CD4-positive, alpha-beta T cell treated with Interferon alpha-2 for 1 hour (primary cell): ENCODE measurements at regions not wholly inside any gene's neighbourhood (a gene's known extent, or its start where the extent isn't known, plus 50 kb on each side); places are given as distances from the start of the nearest gene placed in this dataset.
"Not testable (repeated sequence)": the region's sequence is repeated elsewhere in the genome, so short reads cannot be mapped to it uniquely, and the experiment has no call there.

ENCODE experiments used
- DNase-seq, 2 donors: peaks; one replicate each; pipeline ENCODE4 v3.0.0-alpha.2; 2020 to 2022

- no peak for DNase-seq
Measured at GRCh38 chr5:167286891-167287290, 1004.6 kb upstream of the WWC1 start.

GRCh38 chr5:167290478-167290877 lies 1001.0 kb upstream of the WWC1 start:
- no peak for DNase-seq

- DNase-seq: no peak
Measured at GRCh38 chr5:167294882-167295680, 996.4 kb upstream of the WWC1 start.

- DNase-seq: no peak
Measured at GRCh38 chr5:167295681-167296005, 995.8 kb upstream of the WWC1 start.

GRCh38 chr5:167296066-167296465 lies 995.4 kb upstream of the WWC1 start:
- DNase-seq: no peak

- DNase-seq: no peak
Measured at GRCh38 chr5:167296661-167297060, 994.8 kb upstream of the WWC1 start.

- not testable (repeated sequence) for DNase-seq
Measured at GRCh38 chr5:167299861-167300260, 991.6 kb upstream of the WWC1 start.

GRCh38 chr5:167303582-167303981 lies 987.9 kb upstream of the WWC1 start:
- no peak for DNase-seq

GRCh38 chr5:167304834-167305469 lies 986.5 kb upstream of the WWC1 start:
- no peak for DNase-seq

- no peak for DNase-seq
Measured at GRCh38 chr5:167305591-167306213, 985.7 kb upstream of the WWC1 start.

- no peak for DNase-seq
Measured at GRCh38 chr5:167307042-167307441, 984.4 kb upstream of the WWC1 start.

- DNase-seq: no peak
Measured at GRCh38 chr5:167308466-167308865, 983.0 kb upstream of the WWC1 start.

GRCh38 chr5:167309941-167310517 lies 981.4 kb upstream of the WWC1 start:
- no peak for DNase-seq

GRCh38 chr5:167311340-167311739 lies 980.1 kb upstream of the WWC1 start:
- DNase-seq: no peak

- no peak for DNase-seq
Measured at GRCh38 chr5:167312225-167312624, 979.2 kb upstream of the WWC1 start.

GRCh38 chr5:167315762-167316161 lies 975.7 kb upstream of the WWC1 start:
- no peak for DNase-seq

GRCh38 chr5:167317884-167318283 lies 973.6 kb upstream of the WWC1 start:
- no peak for DNase-seq

GRCh38 chr5:167319243-167319642 lies 972.2 kb upstream of the WWC1 start:
- DNase-seq: no peak

GRCh38 chr5:167320019-167320418 lies 971.4 kb upstream of the WWC1 start:
- no peak for DNase-seq

GRCh38 chr5:167332309-167332708 lies 959.1 kb upstream of the WWC1 start:
- no peak for DNase-seq

GRCh38 chr5:167336161-167336560 lies 955.3 kb upstream of the WWC1 start:
- no peak for DNase-seq

GRCh38 chr5:167339205-167339604 lies 952.2 kb upstream of the WWC1 start:
- DNase-seq: no peak

GRCh38 chr5:167346461-167346860 lies 945.0 kb upstream of the WWC1 start:
- DNase-seq: no peak
